Mesenchymal stem cell (in vitro differentiated cells and primary cell): ENCODE measurements at regions not wholly inside any gene's neighbourhood (a gene's known extent, or its start where the extent isn't known, plus 50 kb on each side); places are given as distances from the start of the nearest gene placed in this dataset.

Experiments
- DNase-seq: peaks from one replicate; pipeline ENCODE4 v3.0.0-alpha.2; 2013
- H2AFZ ChIP-seq: one replicate; pipeline ENCODE4 v1.6.1; 2013; ENCODE audit warnings: low read depth, mild to moderate bottlenecking, control low read depth, inconsistent platforms, low read length, moderate library complexity
- H2AK5ac ChIP-seq: 2 replicates; pipeline ENCODE4 v1.6.1; 2013; ENCODE audit warnings: low read length, moderate library complexity, mild to moderate bottlenecking, inconsistent platforms; ENCODE audit not compliant: severe bottlenecking
- H2BK120ac ChIP-seq: one replicate; pipeline ENCODE4 v1.6.1; 2013; ENCODE audit warnings: low read depth, mild to moderate bottlenecking, inconsistent platforms, low read length, moderate library complexity
- H2BK12ac ChIP-seq, 2 experiments: one replicate each; pipeline ENCODE4 v1.6.1; 2013; ENCODE audit warnings: inconsistent platforms in 2 of 2, low read length in 2 of 2, mild to moderate bottlenecking in 2 of 2, moderate library complexity in 2 of 2, control low read depth in 1 of 2
- H2BK15ac ChIP-seq: one replicate; pipeline ENCODE4 v1.6.1; 2013; ENCODE audit warnings: mild to moderate bottlenecking, low read depth, inconsistent platforms; ENCODE audit not compliant: poor library complexity, severe bottlenecking
- H2BK5ac ChIP-seq: 2 replicates; pipeline ENCODE4 v1.6.1; 2013; ENCODE audit warnings: low read depth, mild to moderate bottlenecking, low read length, control low read depth, inconsistent platforms; ENCODE audit not compliant: poor library complexity, severe bottlenecking
- H3K14ac ChIP-seq, 2 experiments: one replicate each; pipeline ENCODE4 v1.6.1; 2013; ENCODE audit warnings: inconsistent platforms in 2 of 2, low read length in 2 of 2, control low read depth in 1 of 2, mild to moderate bottlenecking in 1 of 2, moderate library complexity in 1 of 2
- H3K18ac ChIP-seq, 2 experiments: one replicate each; pipeline ENCODE4 v1.6.1; 2013; ENCODE audit warnings: inconsistent platforms in 2 of 2, low read length in 2 of 2, control low read depth in 1 of 2, low read depth in 1 of 2, mild to moderate bottlenecking in 1 of 2
- H3K23ac ChIP-seq, 2 experiments: one replicate each; pipeline ENCODE4 v1.6.1; 2013; ENCODE audit warnings: inconsistent platforms in 2 of 2, low read length in 2 of 2, mild to moderate bottlenecking in 2 of 2, moderate library complexity in 2 of 2, control low read depth in 1 of 2
- H3K27ac ChIP-seq: 2 replicates; pipeline ENCODE4 v1.5.1; 2013; ENCODE audit warnings: mild to moderate bottlenecking, moderate library complexity, low read length, control low read depth, inconsistent platforms; ENCODE audit not compliant: poor library complexity, severe bottlenecking
- H3K27me3 ChIP-seq, 2 experiments: 2 replicates each; pipeline versions ENCODE4 v1.6.1 to v1.7.0; 2013; ENCODE audit warnings: low read length in 2 of 2, mild to moderate bottlenecking in 2 of 2, moderate library complexity in 2 of 2, control low read depth in 1 of 2, inconsistent platforms in 1 of 2; ENCODE audit not compliant: control insufficient read depth in 1 of 2, insufficient read depth in 1 of 2
- H3K36me3 ChIP-seq, 2 experiments: 2 replicates each; pipeline versions ENCODE4 v1.6.1 to v1.7.0; 2013; ENCODE audit warnings: low read length in 2 of 2, control low read depth in 1 of 2, inconsistent platforms in 1 of 2, low read depth in 1 of 2, mild to moderate bottlenecking in 1 of 2; ENCODE audit not compliant: insufficient read depth in 2 of 2, control insufficient read depth in 1 of 2
- H3K4ac ChIP-seq, 2 experiments: one replicate each; pipeline ENCODE4 v1.6.1; 2013; ENCODE audit warnings: inconsistent platforms in 2 of 2, low read length in 2 of 2, mild to moderate bottlenecking in 2 of 2, moderate library complexity in 2 of 2, control low read depth in 1 of 2, low read depth in 1 of 2
- H3K4me1 ChIP-seq: 2 replicates; pipeline ENCODE4 v1.6.1; 2013; ENCODE audit warnings: low read depth, low read length, control low read depth; ENCODE audit not compliant: control insufficient read depth, insufficient read depth
- H3K4me2 ChIP-seq: 2 replicates; pipeline ENCODE4 v1.6.1; 2013; ENCODE audit warnings: low read length, mild to moderate bottlenecking, inconsistent platforms; ENCODE audit not compliant: poor library complexity, severe bottlenecking
- H3K4me3 ChIP-seq, 2 experiments: 2 replicates each; pipeline versions ENCODE4 v1.5.1 to v1.7.0; 2013; ENCODE audit warnings: low read length in 2 of 2, mild to moderate bottlenecking in 2 of 2, control low read depth in 1 of 2, low read depth in 1 of 2; ENCODE audit not compliant: insufficient read depth in 1 of 2
- H3K79me1 ChIP-seq: replicated peaks from 2 replicates; pipeline ENCODE4 v1.6.1; 2013; ENCODE audit warnings: mild to moderate bottlenecking, control low read depth, low read length, inconsistent platforms; ENCODE audit not compliant: poor library complexity, severe bottlenecking
- H3K9ac ChIP-seq: 2 replicates; pipeline ENCODE4 v1.7.0; 2013; ENCODE audit warnings: mild to moderate bottlenecking, low read length, moderate library complexity
- H3K9me3 ChIP-seq: 2 replicates; pipeline ENCODE4 v1.7.0; 2013; ENCODE audit warnings: mild to moderate bottlenecking, low read length; ENCODE audit not compliant: control insufficient read depth
- H4K8ac ChIP-seq: one replicate; pipeline ENCODE4 v1.6.1; 2013; ENCODE audit warnings: inconsistent platforms, mild to moderate bottlenecking, low read length, moderate library complexity
- H4K91ac ChIP-seq: one replicate; pipeline ENCODE4 v1.6.1; 2013; ENCODE audit warnings: mild to moderate bottlenecking, low read length, inconsistent platforms
- WGBS: methylation state at CpG from one replicate; pipeline ENCODE4 v1.1.7; 2013; ENCODE audit warnings: mixed read lengths; 5-methylcytosine and 5-hydroxymethylcytosine counted together

- no peak overlapping the region for H3K9ac ChIP-seq
- H2BK120ac ChIP-seq: no peak overlapping the region
- H3K18ac ChIP-seq: no peak overlapping the region
- no peaks in the 10 kb centered on the region for H3K36me3 ChIP-seq
- no peak overlapping the region for H3K27ac ChIP-seq
- H2BK15ac ChIP-seq: no peak overlapping the region
- H4K91ac ChIP-seq: no peak overlapping the region
- no peaks in the 10 kb centered on the region for H3K27me3 ChIP-seq
- H3K23ac ChIP-seq: no peak overlapping the region
- no peaks in the 10 kb centered on the region for H3K79me1 ChIP-seq
- H2BK12ac ChIP-seq: no peak overlapping the region
- 64% methylated on average over 2 of the region's 2 CpGs for WGBS
- H3K4me1 ChIP-seq: no peaks in the 10 kb centered on the region
- no peak overlapping the region for H2AK5ac ChIP-seq
- DNase-seq: no peak
- H3K14ac ChIP-seq: no peak overlapping the region
- H3K9me3 ChIP-seq: peaks cover 8% of the 10 kb centered on the region
- no peak overlapping the region for H2BK5ac ChIP-seq
- H2AFZ ChIP-seq: no peak overlapping the region
- H3K4me2 ChIP-seq: no peak overlapping the region
- H4K8ac ChIP-seq: no peak overlapping the region
- H3K4ac ChIP-seq: no peak overlapping the region
- no peak overlapping the region for H3K4me3 ChIP-seq
Measured at GRCh38 chr15:96561593-96561992, 231.1 kb downstream of the NR2F2 start.

- Histone ChIP-seq H2BK15ac (no peak overlapping the region), H3K4me2 (no peak overlapping the region), H2BK12ac (no peak overlapping the region), H3K4ac (no peak overlapping the region), H3K4me3 (no peak overlapping the region), H3K79me1 (no peaks in the 10 kb centered on the region), H2AFZ (no peak overlapping the region), H3K27ac (no peak overlapping the region), H3K23ac (no peak overlapping the region), H3K27me3 (peaks cover 0 to 4% of the 10 kb centered on the region in 2 experiments), H3K14ac (no peak overlapping the region), H4K91ac (no peak overlapping the region), H3K36me3 (no peaks in the 10 kb centered on the region), H2BK120ac (no peak overlapping the region), H3K18ac (no peak overlapping the region), H3K4me1 (no peaks in the 10 kb centered on the region), H3K9me3 (peaks cover 8% of the 10 kb centered on the region), H2AK5ac (no peak overlapping the region), H4K8ac (no peak overlapping the region), H3K9ac (no peak overlapping the region), H2BK5ac (no peak overlapping the region)
- 86% methylated on average over 3 of the region's 3 CpGs for WGBS
- DNase-seq: no peak
Measured at GRCh38 chr15:96564546-96564945, 234.0 kb downstream of the NR2F2 start.

- no peak overlapping the region for H3K23ac ChIP-seq
- no peak overlapping the region for H3K4me3 ChIP-seq
- no peak overlapping the region for H4K91ac ChIP-seq
- WGBS: 92% methylated on average over 1 of the region's 2 CpGs
- H3K9me3 ChIP-seq: peaks cover 8% of the 10 kb centered on the region
- H3K4ac ChIP-seq: no peak overlapping the region
- H2BK15ac ChIP-seq: no peak overlapping the region
- H3K18ac ChIP-seq: no peak overlapping the region
- H3K79me1 ChIP-seq: no peaks in the 10 kb centered on the region
- no peak overlapping the region for H3K9ac ChIP-seq
- no peak overlapping the region for H3K4me2 ChIP-seq
- DNase-seq: no peak
- H3K14ac ChIP-seq: no peak overlapping the region
- H2BK120ac ChIP-seq: no peak overlapping the region
- no peaks in the 10 kb centered on the region for H3K36me3 ChIP-seq
- H2BK12ac ChIP-seq: no peak overlapping the region
- no peak overlapping the region for H2BK5ac ChIP-seq
- peaks cover 0 to 4% of the 10 kb centered on the region in 2 experiments for H3K27me3 ChIP-seq
- no peak overlapping the region for H3K27ac ChIP-seq
- H2AFZ ChIP-seq: no peak overlapping the region
- no peaks in the 10 kb centered on the region for H3K4me1 ChIP-seq
- no peak overlapping the region for H4K8ac ChIP-seq
- H2AK5ac ChIP-seq: no peak overlapping the region
Measured at GRCh38 chr15:96565266-96565665, 234.8 kb downstream of the NR2F2 start.

GRCh38 chr15:96574782-96575181, 244.3 kb downstream of the NR2F2 start:
- H4K91ac ChIP-seq: no peak overlapping the region
- H3K4me1 ChIP-seq: no peaks in the 10 kb centered on the region
- H2BK15ac ChIP-seq: no peak overlapping the region
- H3K9me3 ChIP-seq: peaks cover 6% of the 10 kb centered on the region
- H3K27me3 ChIP-seq: no peaks in the 10 kb centered on the region
- no peak overlapping the region for H2AFZ ChIP-seq
- WGBS: 87% methylated on average over 10 of the region's 10 CpGs
- no peak overlapping the region for H2BK5ac ChIP-seq
- no peak for DNase-seq
- H2BK12ac ChIP-seq: no peak overlapping the region
- H3K27ac ChIP-seq: no peak overlapping the region
- no peaks in the 10 kb centered on the region for H3K79me1 ChIP-seq
- no peak overlapping the region for H3K9ac ChIP-seq
- H3K18ac ChIP-seq: no peak overlapping the region
- H3K14ac ChIP-seq: no peak overlapping the region
- H3K4me2 ChIP-seq: no peak overlapping the region
- no peaks in the 10 kb centered on the region for H3K36me3 ChIP-seq
- no peak overlapping the region for H4K8ac ChIP-seq
- H3K23ac ChIP-seq: no peak overlapping the region
- no peak overlapping the region for H3K4ac ChIP-seq
- no peak overlapping the region for H2BK120ac ChIP-seq
- H3K4me3 ChIP-seq: no peak overlapping the region
- H2AK5ac ChIP-seq: no peak overlapping the region
